HG02588 (cell line): ENCODE measurements at regions not wholly inside any gene's neighbourhood (a gene's known extent, or its start where the extent isn't known, plus 50 kb on each side); places are given as distances from the start of the nearest gene placed in this dataset.

Source experiments
- ATAC-seq: cut with Tn5 transposase; IDR thresholded peaks from one replicate; pipeline ENCODE4 v1.9.1; 2021; ENCODE audit warnings: mild to moderate bottlenecking, moderate library complexity; ENCODE audit not compliant: unreplicated experiment

DNA sequence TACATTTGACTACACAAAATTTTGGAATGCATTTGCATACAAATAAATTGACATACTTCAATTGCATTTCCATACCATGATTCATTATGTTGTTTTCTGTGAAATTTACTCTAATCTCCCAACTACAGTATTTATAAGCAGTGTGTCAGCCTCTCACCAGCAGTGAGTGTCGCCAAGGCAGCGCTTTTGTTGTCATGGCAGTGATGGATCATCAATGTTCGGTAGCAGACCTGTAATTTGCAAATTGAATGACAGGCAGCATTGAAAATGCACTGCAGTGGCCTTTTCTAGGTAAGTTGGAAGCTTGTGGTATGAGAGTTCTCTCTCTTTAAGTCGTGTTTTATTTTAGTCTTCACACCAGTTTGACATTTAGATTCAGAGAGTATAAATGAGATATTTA, 534.1 kb downstream of the PCDH17 start:
- ATAC-seq: no peak

DNA sequence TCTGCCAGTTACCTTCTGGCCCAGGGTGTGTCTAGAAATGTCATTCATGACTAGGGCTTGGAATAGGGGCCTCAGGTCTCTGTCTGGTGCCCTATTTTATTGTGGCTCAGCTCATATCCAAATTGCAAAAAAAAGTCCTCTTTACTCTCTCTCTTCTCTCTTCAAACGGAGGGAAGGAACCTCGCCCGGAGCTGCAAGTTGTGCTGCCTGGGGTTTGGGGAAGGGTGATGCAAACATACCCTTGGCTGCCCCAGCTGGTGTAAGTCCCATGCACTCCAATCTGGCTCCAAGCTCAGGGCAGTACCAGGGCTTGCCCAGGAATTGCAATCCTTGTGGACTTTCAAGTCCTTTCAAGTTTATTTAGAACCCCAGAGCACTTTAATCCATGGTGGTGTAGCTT, 549.6 kb downstream of the PCDH17 start:
- no peak for ATAC-seq

DNA sequence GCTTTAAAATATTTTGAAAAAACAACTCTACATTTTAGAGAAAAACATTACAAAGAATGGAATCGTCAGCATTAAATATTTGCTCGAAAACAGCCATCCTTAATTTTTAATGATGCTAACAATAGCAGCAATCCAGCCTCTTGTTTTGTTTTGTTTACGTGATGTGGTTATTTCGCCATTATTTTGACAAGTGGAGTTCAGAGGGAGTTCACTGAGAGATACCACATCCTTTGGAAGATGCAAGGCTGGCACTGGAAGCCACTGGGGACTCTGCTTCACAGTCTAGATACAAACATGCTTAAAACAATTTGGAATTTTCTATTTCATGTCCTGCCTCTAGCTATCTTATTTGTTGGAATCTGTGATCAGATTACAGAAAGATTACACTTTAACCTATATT, 556.3 kb downstream of the PCDH17 start:
- no peak for ATAC-seq

DNA sequence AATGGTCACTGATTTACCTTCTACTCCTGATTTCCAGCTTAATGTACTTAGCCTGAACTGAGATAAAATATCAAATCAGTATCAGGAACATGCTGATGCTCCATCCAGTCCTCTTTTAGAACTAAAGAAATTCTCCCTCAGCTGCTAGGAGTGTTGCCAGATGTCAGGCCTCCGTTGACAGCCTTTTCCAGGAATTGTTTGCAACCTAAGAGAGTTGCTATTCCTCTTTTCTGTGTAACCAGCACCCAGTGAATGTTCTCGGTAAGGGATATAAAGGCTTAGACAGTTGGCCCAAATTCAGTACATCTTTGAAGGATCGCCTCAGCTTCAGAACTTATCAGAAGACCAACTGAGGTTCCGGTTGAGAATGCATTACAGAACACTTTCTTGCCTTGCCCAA, 559.0 kb downstream of the PCDH17 start:
- ATAC-seq: no peak

DNA sequence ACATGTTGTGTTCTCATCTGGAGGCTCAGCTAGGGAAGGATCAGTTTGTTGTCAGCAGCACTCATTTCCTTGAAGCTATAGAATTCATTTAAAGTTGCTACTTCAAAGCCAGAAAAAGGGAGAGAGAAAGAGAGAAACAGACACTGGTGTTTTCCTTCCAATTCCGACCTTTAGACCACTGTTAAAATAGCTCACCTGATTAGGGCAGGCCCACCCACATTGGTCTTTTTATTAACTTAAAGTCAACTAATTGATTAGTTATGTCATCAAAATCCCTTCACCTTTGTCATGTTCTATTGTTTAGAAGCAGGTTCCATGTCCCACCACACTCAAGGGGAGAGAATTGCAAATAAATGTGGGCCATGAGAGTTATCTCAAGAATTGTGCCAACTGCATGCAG, 560.2 kb downstream of the PCDH17 start:
- ATAC-seq: no peak

DNA sequence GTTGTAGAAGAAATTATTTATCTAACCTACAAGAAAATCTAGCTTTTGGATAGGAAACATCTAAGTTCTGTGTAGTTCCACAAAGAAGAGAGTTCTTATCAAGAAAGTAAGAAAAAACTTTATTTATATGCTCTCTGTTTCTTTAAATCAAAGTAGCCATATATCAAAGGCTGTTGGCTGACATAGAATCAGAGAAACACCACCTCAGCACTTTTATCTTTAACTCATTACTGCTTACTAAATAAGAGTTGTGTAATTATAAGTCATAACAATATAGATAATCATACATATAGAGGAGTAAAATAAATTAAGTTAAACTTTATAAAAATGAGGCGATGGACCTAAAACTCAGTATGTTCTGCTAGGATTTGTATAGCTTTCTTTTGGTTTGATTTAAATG, 570.6 kb downstream of the PCDH17 start:
- no peak for ATAC-seq

DNA sequence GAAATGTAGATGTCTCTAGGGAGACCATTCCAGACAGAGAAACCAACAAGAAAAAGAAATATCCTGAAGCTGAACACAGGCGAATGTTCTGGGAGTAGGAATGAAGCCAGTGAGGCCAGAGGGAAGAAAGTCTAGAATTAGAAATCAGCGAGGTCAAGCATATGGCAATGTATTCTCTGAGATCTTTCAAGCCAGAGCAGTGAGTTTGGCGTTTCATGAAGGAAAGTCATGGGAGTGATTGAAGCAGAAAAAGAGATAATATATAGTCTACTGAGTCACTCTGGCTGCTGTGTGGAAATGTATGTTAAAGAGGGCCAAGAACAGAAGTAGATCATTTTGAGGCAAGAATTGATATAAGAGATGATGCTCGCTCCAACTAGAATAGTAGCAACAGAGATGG, 576.0 kb downstream of the PCDH17 start:
- no peak for ATAC-seq

DNA sequence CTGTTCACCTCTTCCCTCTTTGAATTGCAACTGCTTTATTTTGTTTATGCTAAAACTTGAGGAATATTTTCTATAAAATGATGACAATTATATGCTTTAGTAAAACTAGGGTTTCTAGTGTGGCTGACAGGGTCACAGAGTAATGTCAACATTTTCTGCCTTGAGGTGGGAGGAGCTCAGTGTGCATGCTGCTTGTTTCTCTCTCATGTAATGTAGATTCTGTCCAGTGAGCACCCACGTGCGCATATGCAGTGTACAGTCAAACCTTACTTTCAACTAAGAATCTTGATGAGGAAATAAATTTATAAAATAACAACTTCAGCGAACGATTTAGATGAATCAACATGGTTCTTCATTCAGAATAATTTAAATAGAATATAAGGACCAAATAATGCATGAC, 603.9 kb downstream of the PCDH17 start:
- no peak for ATAC-seq

DNA sequence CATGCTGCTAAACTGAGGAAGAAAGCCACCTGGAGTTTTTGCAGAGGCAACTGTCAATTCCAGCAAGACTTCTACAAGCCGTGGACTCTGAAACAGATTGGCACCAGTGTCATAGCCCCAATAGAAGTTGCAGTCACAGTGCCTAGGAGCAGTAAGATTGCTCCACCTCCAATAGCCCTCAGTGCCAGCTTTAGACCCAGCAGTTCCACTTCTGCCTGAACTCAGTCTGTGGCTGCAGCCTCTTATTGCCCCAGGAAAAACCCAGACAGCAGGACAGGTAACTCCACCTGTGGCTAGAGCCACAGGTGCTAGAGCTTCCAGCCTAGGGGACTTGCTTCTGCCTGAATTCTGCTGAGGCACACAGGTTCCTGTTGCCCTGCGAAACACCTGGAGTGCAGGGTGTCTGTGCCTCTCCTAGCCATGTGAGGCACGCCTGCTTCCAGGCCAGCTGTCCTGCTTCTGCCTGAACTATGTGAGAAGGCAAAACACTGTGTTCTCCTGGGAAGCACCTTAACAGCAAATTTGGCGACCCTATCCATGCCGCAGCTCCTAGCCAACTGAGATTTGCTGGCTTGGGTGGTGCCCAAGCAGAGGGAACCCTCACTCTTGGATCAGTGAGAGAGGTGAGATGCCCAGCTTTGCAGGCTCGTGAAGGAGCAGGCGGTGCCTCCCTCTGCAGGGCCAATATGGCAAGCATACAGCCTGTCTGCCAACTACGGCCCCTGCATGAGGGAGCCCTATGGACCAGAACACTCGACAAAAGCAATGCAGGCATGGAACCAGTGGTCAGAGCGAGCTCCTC, 607.6 kb downstream of the PCDH17 start:
- ATAC-seq: no peak

DNA sequence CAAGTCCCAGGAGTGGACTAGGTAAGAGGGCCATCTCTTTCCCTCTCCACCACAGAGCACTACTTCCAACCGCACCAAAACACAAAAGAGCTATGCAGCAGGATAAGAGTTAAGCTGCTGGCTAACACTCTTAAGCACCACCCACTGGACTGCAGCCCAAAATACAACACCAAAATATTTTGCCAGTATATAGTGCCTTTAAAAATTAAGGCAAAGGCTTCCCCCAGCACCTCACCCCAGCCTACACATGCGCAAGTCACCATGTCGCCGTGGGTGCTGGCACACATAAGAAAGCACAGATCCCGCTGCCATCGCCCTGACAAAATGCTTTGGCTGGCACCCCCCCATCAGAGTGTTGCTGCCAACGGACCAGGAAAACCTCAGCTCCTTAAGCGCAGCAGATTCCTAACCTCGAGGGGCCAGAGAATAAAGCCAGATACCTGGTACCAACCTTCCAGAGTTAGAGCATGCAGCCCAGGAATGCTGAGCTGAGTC, 608.3 kb downstream of the PCDH17 start:
- ATAC-seq: no peak

DNA sequence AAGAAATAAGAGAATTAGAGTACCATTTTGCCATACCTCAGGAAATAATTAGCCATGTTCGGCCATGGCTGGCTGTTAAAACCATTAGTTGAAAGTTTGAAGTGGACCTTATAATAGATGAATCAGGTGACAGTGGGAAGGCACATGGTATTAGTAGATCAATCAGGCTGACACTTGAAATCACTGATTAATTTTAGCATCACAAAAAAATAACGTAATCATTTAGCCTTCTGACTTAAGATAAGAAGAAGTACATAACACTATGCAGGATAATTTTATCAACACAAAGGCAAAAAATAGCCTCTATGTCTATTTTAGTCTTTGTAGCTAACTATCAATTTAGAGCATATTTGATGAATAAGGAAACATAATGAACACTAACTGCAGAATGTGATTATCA, 615.5 kb downstream of the PCDH17 start:
- no peak for ATAC-seq

DNA sequence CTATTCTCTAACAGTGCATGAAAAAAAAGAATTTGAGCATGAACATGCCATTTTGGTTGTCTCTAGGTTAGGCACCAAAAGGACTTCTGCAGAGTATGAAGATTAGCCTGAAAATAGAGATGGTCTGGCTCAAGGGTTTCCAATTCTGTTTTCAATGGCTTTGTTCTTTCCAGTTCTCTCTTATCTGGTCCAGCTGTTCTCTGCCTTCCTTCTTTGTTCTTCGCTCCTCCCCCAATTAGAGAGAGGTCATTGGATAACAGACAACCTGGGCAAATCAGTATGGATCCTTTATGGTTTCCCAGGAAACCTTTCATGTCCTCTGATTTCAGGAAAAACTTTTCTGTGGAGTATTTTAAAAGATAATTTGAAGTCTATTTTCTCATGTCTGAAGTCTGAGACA, 623.4 kb downstream of the PCDH17 start:
- no peak for ATAC-seq

DNA sequence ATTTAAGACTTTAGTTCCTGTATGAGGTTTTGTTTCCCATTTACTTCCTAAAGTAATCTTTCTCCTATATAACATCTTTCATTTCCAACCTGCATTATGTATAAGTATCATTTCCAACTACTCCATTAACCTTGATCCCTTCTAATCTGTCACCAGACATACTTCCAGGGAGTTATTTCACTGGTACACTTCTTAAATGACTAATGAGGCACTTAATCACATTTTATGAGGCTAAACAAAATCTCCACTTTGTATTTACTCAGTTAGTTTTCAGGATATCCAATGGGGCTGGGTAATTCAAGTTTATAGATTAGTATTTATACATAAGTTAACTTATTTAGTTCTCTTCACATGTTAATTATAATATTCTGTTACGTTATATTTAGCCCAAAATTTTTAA, 634.7 kb downstream of the PCDH17 start:
- ATAC-seq: no peak

DNA sequence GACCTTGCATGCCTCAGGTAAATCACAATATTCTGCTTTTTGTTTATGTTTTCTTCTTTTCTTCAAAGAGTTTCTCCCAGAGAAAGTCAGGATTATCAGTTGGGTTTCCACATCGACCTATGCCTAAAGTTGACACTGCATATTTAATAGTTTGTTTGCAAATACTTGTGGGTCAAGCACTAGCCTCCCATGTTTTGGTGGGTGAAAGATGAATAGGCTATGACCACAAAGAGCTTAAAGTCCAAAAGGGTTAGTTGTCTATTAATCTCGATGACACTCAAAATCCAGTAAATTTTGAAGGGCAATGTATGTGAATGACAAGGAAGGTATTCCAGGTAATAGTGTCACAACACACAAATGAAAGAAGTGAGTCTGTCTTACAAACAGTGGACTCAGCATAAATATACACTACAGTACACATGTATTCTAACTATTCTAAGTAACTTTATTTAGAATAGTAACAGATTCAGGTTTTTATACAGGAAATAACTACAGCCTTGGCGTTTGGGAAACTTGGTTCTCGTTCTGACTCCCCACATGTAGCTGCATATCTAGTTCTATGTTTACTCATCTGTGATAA, 667.1 kb downstream of the PCDH17 start:
- no peak for ATAC-seq

DNA sequence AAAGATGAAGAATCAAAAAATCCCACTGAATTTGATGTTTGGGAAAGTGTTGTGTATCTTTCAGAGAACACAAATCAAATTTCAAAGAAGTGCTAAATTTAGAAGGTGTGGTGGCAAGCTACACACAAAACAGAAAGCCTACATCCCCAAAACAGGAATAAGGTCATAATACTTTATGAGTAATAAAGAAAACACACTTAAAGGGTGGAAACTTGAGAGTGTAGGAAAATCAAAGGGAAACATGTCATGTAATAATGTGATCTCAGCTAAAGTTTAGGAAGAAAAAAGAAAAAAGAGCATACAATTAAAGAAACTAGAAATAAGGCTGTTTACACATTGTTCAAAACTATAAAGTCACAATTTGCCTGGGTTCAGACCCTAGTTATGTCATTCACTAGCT, 668.7 kb downstream of the PCDH17 start:
- no peak for ATAC-seq

DNA sequence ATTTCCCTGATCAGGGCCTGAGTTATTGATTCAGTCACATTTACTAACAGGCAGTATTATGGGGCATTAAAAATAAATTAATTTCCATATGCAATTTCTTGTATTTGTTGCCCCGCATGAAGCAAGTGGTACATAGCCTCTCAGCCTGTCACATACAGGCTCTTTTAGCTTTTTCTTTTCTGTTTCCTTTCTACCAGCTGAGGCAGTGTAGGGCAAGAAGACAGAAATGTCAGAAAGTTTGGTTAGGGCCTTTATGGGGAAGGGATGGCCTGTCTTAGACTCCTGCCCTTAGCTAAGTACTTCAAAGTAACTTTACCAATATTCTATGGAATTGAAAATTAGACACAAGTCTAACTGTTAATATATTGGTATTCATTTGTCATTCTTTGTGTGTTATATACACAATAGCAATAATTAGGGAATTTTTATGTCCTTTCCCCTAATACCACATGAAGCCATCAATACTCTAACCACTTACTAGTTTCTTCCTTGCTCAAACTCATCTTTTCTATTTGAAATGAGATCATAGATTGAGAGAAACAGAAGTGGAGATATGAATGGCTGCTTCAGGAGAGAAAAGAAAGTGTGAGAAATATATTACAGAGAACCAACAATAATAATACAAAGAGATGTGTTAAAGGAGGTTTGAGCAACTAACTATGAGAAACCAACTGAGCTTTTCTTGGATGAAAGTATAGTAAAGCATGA, 669.6 kb downstream of the PCDH17 start:
- no peak for ATAC-seq

DNA sequence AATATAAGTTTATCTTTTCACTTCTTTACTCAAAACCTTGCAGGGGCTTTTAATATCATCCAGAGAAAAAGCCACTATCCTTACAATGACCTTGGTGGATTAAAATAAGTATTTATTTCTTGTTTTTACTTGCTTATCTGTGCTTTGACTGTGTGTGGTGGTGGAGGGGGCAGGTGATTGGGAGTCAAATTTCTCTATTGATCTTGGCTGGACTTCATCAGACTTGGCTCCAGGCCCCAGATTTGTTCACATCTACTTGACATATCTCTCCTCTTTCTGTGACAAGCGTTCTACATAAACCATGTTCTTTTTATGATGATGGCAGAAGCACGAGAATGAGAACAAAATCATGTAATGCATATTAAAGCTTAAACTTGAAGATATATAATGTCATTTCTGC, 670.8 kb downstream of the PCDH17 start:
- ATAC-seq: no peak

DNA sequence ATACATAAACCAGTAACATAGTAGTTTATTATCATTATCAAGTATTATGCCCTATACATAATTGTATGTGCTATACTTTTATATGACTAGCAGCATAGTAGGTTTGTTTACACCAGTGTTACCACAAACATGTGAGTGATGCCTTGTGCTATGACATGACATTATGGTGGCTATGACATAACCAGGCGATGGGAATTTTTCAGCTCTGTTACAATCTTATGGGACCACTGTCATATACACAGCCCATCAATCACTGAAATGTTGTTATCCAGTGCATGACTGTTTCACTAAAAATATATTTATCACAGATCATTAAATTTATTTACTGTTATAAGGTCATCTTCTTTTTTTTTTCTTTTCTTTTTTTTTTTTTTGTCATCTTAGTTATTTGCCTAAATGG, 674.5 kb downstream of the PCDH17 start:
- no peak for ATAC-seq

DNA sequence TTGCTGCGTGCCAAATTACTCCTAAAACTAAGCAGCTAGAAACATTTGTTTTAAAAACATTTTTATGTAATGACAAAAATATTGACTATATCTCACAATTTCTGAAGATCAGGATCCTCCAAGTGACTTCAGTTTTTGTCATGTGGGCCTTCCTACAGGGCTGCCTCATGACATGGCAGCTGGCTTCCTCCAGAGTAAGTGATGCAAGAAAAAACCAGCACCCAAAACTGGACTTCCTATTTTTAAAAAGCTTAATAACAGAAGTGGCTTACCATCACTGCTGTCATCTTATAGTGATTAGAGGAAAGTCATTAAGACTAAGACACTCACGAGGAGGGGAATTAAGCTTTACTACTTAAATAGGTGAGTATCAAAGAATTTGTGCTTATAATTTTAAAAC, 681.7 kb downstream of the PCDH17 start:
- no peak for ATAC-seq

DNA sequence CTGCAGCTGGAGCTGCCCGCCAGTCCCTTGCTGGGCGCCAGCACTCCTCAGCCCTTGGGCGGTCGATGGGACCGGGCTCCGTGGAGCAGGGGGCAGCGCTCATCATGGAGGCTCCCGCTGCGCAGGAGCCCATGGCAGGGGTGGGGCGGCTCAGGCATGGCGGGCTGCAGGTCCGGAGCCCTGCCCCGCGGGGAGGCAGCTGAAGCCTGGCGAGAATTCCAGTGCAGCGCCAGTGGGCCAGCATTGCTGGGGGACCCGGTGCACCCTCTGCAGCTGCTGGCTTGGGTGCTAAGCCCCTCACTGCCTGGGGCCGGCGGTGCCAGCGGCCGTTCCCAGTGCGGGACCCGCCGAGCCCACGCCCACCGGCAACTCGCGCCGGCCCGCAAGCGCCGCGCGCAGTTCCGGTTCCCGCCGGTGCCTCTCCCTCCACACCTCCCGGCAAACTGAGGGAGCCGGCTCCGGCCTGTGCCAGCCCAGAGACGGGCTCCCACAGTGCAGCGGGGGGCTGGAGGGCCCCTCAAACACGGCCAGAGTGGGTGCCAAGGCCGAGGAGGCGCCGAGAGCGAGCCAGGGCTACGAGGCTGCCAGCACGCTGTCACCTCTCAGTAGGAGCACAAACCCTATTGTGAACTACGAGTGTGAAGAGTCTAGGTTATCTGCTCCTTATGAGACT, 687.1 kb downstream of the PCDH17 start:
- no peak for ATAC-seq

DNA sequence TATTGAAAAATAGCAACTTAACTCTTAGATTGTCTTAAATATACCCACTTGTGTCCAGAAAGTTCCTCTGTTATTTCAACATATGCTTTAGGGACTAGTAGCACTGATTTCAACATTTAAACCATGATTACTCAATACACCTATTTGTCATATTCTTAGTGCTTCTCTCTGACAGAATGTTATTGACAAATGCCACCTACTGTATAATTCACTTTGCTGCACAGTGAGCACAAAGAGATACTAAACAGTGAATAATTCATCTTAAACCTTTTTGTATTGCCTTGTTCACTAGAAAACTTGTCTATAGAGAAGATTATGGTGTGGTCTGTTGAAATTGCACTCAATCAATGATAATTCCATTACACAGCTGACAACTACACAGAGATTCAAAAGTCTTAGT, 692.6 kb downstream of the PCDH17 start:
- no peak for ATAC-seq

DNA sequence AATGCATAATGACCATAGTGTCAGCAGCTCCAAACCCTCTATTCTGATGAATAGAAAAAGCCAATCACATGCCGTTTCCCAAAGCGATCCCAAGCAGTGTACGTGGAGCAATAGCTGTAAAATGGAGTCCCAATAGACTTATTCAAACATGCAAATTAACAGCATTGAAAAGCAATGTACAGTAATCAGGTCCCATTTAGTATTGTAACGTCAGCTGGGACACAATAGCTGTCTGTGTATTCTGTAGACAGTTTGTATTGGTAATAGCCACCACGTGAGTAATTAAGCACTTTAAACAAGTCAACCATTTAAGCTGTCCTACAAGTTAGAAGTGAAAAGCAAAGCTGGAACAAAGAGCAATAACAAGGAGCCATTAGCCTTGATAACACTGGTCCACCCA, 698.2 kb downstream of the PCDH17 start:
- no peak for ATAC-seq
